ENCODE measurements at regions not wholly inside any gene's neighbourhood (a gene's known extent, or its start where the extent isn't known, plus 50 kb on each side); places are given as distances from the start of the nearest gene placed in this dataset.
A peak's percentile ranks its signal among the peaks of the same experiment; 100 is the strongest.

DNA sequence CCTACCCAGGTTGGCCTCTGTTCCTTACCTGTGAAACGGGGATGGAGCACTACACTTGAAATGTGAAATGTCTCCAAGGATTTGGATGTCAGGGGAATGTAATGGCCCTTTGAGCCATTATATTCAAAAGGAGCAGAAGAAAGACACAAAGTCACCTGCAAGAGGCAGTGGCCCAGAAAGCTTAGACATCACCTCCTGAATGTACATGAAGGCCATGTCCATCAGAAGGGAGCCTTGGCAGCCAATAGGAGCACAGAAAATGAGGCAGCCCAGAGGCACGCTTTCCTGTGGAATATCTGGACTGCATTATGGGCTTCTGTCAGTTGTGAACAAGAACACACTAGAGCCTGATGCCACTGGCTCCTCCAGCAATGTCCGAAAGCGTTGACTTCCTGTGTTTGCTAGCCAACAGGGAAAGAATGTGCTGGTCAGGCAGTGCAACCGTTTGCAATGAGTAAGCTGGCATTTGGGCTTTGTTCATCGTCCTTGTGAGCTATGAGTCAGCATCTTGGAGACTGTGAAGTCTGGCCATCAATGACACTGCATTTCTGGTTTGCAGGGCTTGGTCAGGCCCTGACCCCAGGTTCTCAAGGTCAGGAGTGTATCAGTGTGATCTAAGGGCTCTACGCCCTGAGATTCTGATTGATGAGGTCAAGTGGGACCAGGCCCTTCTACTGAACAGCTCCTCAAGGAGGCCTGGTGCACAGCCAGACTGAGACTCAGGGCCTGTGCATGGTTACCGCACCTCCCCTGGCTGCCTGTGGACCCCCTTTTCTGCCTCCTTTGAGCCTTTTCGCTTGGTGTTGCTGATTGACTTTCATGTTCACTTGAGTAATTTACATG, 222.4 kb downstream of the RPS24 start:
- no peaks in the 10 kb centered on the region for H3K9me3 ChIP-seq
- H3K4me1 ChIP-seq, result peaks cover 6 to 23% (median 16%) of the 10 kb centered on the region in 4 donors
- H3K4me3 ChIP-seq, result no peak overlapping the region
- H3K36me3 ChIP-seq, result no peaks in the 10 kb centered on the region
- ATAC-seq (ENCODE audit: low FRiP score in 2 of 2) (peak; percentile 83 to 85), DNase-seq (peak in 1 of 2 donors; percentile 88)
- H3K27ac ChIP-seq, result peak overlapping the region; percentile 37 to 71 (median 52)
- WGBS, 2 donors, result 50 to 64% methylated on average over 7 to 9 of the region's 9 CpGs
- TF ChIP-seq CTCF (IDR thresholded peaks at IDR 0.05) (no peak), POLR2AphosphoS5 (IDR thresholded peaks at IDR 0.05) (peak; percentile 77 to 86)
- H3K27me3 ChIP-seq, result no peaks in the 10 kb centered on the region

GRCh38 chr10:78258323-78259030, 224.8 kb downstream of the RPS24 start:
- no peaks in the 10 kb centered on the region for H3K36me3 ChIP-seq
- H3K27ac ChIP-seq, result no peak overlapping the region
- no peak for ATAC-seq (ENCODE audit: low FRiP score in 2 of 2)
- WGBS, 2 donors, result 67 to 86% methylated on average over 4 of the region's 4 CpGs
- H3K4me3 ChIP-seq, result no peak overlapping the region
- no peak for TF ChIP-seq POLR2AphosphoS5 (IDR thresholded peaks at IDR 0.05)
- peak in 1 of 4 donors; percentile 17 for TF ChIP-seq EP300 (IDR thresholded peaks at IDR 0.05)
- TF ChIP-seq CTCF (IDR thresholded peaks at IDR 0.05), result peak in 2 of 6 experiments; percentile 15 to 21
- no peak for TF ChIP-seq POLR2A (IDR thresholded peaks at IDR 0.05)
- H3K4me1 ChIP-seq, result peaks cover 6 to 23% (median 16%) of the 10 kb centered on the region in 4 donors
- peak in 1 of 2 donors; percentile 87 for DNase-seq
- no peaks in the 10 kb centered on the region for H3K9me3 ChIP-seq
- no peaks in the 10 kb centered on the region for H3K27me3 ChIP-seq

DNA sequence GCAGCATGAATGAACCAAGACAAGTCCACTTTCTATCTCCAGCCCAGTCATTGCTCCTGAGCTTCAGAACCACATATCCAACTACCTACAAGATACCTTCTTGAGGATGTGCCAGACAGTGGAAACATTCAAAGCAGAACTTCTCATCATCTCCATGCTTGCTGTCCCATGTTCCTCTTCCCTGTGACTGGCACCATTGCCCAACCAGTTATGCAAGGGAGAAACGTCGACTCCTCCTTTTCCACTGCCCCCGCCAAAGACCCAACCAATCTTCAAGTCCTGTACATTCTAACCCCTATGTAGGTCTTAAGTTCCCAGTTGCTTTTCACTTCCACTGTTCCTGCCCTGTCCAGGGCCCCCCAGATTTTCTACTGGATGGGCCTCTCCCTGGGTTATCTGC, 225.7 kb downstream of the RPS24 start:
- Histone ChIP-seq H3K9me3 (no peaks in the 10 kb centered on the region), H3K27ac (peak overlapping the region in 1 of 4 donors; percentile 44), H3K36me3 (no peaks in the 10 kb centered on the region), H3K4me3 (no peak overlapping the region), H3K27me3 (no peaks in the 10 kb centered on the region), H3K4me1 (peaks cover 6 to 23% (median 16%) of the 10 kb centered on the region in 4 donors)
- no peak for TF ChIP-seq POLR2A (IDR thresholded peaks at IDR 0.05)
- no peak for TF ChIP-seq CTCF (IDR thresholded peaks at IDR 0.05)
- TF ChIP-seq EP300 (IDR thresholded peaks at IDR 0.05), result no peak
- no peak for TF ChIP-seq POLR2AphosphoS5 (IDR thresholded peaks at IDR 0.05)
- no peak for ATAC-seq (ENCODE audit: low FRiP score in 2 of 2)
- WGBS, 2 donors, result 76 to 97% methylated on average over 3 of the region's 3 CpGs
- peak in 1 of 2 donors; percentile 59 for DNase-seq

DNA sequence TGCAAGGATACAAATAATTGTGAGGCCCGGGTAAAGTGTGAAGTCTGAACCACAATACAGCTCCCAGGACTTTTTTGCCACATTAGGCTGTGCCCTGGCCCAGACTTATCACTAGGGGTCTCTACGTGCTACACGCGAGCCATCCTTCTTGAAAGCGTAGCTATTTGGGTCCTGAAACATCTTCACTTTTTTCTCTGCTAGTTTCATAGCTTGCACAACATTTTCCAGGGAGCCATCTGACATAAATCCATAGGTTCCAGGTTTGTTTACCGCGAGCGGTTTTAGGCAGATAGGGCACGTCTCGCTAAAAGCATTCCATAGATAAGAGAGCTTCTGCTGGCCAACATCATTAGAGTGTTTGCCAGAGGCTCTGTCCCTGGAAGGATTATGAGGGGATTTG, 226.5 kb downstream of the RPS24 start:
- WGBS, 2 donors, result 81 to 84% methylated on average over 10 of the region's 10 CpGs
- DNase-seq (no peak), ATAC-seq (ENCODE audit: low FRiP score in 2 of 2) (no peak)
- H3K27ac ChIP-seq, result no peak overlapping the region
- TF ChIP-seq POLR2A (IDR thresholded peaks at IDR 0.05), result no peak
- no peak for TF ChIP-seq POLR2AphosphoS5 (IDR thresholded peaks at IDR 0.05)
- TF ChIP-seq EP300 (IDR thresholded peaks at IDR 0.05), result no peak
- no peak for TF ChIP-seq CTCF (IDR thresholded peaks at IDR 0.05)
- no peaks in the 10 kb centered on the region for H3K9me3 ChIP-seq
- peaks cover 6 to 22% (median 15%) of the 10 kb centered on the region in 4 donors for H3K4me1 ChIP-seq
- H3K27me3 ChIP-seq, result no peaks in the 10 kb centered on the region
- no peak overlapping the region for H3K4me3 ChIP-seq
- H3K36me3 ChIP-seq, result no peaks in the 10 kb centered on the region
